A673 (cell line): ENCODE measurements at regions not wholly inside any gene's neighbourhood (a gene's known extent, or its start where the extent isn't known, plus 50 kb on each side); places are given as distances from the start of the nearest gene placed in this dataset.
"Not testable (repeated sequence)": the region's sequence is repeated elsewhere in the genome, so short reads cannot be mapped to it uniquely, and the experiment has no call there.

Source experiments
- BruUV-seq: library from RNA; stranded (reverse); fragments of 400-500 nt; replicated peaks from 2 replicates; lab custom pipeline; 2021; lab: Mats Ljungman, UMichigan
- CTCF ChIA-PET: fragments of 300-600 bp; sonication (Branson Sonifier 250); formaldehyde crosslinking; loops from one replicate; lab custom pipeline; 2022; ENCODE audit warnings: antibody characterized with exemption; lab: Charles Lee
- POLR2A ChIA-PET: fragments of 300-600 bp; sonication (Branson Sonifier 250); formaldehyde crosslinking; loops from one replicate; lab custom pipeline; 2022; ENCODE audit warnings: antibody characterized with exemption; ENCODE audit not compliant: low non-redundant PET; lab: Charles Lee
- DNase-seq: peaks from one replicate; pipeline ENCODE4 v3.0.0-alpha.2; 2015; ENCODE audit warnings: low spot score
- H3K27ac ChIP-seq: fragments of 200-600 bp; sonication (generic); 2 replicates; pipeline ENCODE4 v1.5.1; 2016; ENCODE audit warnings: mixed run types, low read depth, mild to moderate bottlenecking, mixed read lengths, antibody characterized with exemption, low read length; ENCODE audit not compliant: poor library complexity, severe bottlenecking
- H3K27me3 ChIP-seq: fragments of 200-600 bp; sonication (generic); replicated peaks from 2 replicates; pipeline ENCODE4 v1.6.1; 2017; ENCODE audit warnings: mixed run types, low read depth, mild to moderate bottlenecking, mixed read lengths, antibody characterized with exemption, low read length; ENCODE audit not compliant: insufficient read depth, poor library complexity
- H3K36me3 ChIP-seq: fragments of 200-600 bp; sonication (generic); 2 replicates; pipeline ENCODE4 v1.6.1; 2016; ENCODE audit warnings: mixed run types, mild to moderate bottlenecking, mixed read lengths, antibody characterized with exemption, low read length; ENCODE audit not compliant: insufficient read depth, poor library complexity, severe bottlenecking
- H3K4me1 ChIP-seq: fragments of 200-600 bp; sonication (generic); 2 replicates; pipeline ENCODE4 v1.6.1; 2017; ENCODE audit warnings: mixed run types, mild to moderate bottlenecking, mixed read lengths, antibody characterized with exemption, low read length; ENCODE audit not compliant: insufficient read depth, poor library complexity, severe bottlenecking
- H3K4me3 ChIP-seq: fragments of 200-600 bp; sonication (generic); 2 replicates; pipeline ENCODE4 v1.5.1; 2016; ENCODE audit warnings: low read depth, mixed run types, mild to moderate bottlenecking, mixed read lengths, low read length; ENCODE audit not compliant: poor library complexity, severe bottlenecking
- H3K9me3 ChIP-seq: fragments of 200-600 bp; sonication (generic); 2 replicates; pipeline ENCODE4 v1.6.1; 2016; ENCODE audit warnings: mixed run types, low read depth, mild to moderate bottlenecking, mixed read lengths, antibody characterized with exemption, low read length; ENCODE audit not compliant: poor library complexity, severe bottlenecking
- EZH2 ChIP-seq: fragments of 200-600 bp; sonication (generic); IDR thresholded peaks from 2 replicates; pipeline ENCODE4 v1.6.1; 2017; ENCODE audit warnings: borderline replicate concordance, low read depth, mild to moderate bottlenecking, mixed read lengths, antibody characterized with exemption, low read length; ENCODE audit not compliant: poor library complexity, severe bottlenecking
- intact Hi-C: fragments of 100-400 bp; cut with micrococcal nuclease; formaldehyde crosslinking; loops from one replicate; pipeline ENCODE4 v1.10.0; 2022; ENCODE audit not compliant: unreplicated experiment
- TF ChIP-seq, protein P1 (sequence below): fragments of 300-800, 200-600 bp; sonication (generic); conservative IDR thresholded peaks from 2 replicates; pipeline ENCODE4 v1.5.1; 2017; ENCODE audit warnings: low read depth, mild to moderate bottlenecking, antibody characterized with exemption, low read length, moderate library complexity, mixed read lengths

DNA sequence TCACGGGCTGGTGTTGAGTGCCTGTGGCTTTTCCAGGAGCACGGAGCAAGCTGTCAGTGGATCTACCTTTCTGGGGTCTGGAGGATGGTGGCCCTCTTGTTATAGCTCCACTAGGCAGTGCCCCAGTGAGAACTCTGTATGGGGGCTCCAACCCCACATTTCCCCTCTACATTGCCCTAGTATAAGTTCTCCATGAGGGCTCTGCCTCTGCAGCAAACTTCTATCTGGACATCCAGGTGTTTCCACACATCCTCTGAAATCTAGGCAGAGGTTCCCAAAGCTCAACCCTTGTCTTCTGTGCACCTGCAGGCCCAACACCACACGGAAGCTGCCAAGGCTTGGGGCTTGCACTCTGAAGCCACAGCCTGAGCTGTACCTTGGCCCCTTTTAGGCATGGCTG, 157.3 kb downstream of the MRPL39 start:
- no peak overlapping the region for H3K4me3 ChIP-seq
- BruUV-seq: no TSS peak
- H3K27ac ChIP-seq: no peak overlapping the region
- H3K4me1 ChIP-seq: no peaks in the 10 kb centered on the region
- no peak for TF ChIP-seq EZH2
- TF ChIP-seq, protein P1, sequence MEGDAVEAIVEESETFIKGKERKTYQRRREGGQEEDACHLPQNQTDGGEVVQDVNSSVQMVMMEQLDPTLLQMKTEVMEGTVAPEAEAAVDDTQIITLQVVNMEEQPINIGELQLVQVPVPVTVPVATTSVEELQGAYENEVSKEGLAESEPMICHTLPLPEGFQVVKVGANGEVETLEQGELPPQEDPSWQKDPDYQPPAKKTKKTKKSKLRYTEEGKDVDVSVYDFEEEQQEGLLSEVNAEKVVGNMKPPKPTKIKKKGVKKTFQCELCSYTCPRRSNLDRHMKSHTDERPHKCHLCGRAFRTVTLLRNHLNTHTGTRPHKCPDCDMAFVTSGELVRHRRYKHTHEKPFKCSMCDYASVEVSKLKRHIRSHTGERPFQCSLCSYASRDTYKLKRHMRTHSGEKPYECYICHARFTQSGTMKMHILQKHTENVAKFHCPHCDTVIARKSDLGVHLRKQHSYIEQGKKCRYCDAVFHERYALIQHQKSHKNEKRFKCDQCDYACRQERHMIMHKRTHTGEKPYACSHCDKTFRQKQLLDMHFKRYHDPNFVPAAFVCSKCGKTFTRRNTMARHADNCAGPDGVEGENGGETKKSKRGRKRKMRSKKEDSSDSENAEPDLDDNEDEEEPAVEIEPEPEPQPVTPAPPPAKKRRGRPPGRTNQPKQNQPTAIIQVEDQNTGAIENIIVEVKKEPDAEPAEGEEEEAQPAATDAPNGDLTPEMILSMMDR: no peak
- no peaks in the 10 kb centered on the region for H3K27me3 ChIP-seq
- H3K36me3 ChIP-seq: no peaks in the 10 kb centered on the region
- no peak for DNase-seq
- ChIA-PET CTCF (no interaction called here), POLR2A (no interaction called here)
- H3K9me3 ChIP-seq: no peaks in the 10 kb centered on the region
- intact Hi-C loops: no loop called here

DNA sequence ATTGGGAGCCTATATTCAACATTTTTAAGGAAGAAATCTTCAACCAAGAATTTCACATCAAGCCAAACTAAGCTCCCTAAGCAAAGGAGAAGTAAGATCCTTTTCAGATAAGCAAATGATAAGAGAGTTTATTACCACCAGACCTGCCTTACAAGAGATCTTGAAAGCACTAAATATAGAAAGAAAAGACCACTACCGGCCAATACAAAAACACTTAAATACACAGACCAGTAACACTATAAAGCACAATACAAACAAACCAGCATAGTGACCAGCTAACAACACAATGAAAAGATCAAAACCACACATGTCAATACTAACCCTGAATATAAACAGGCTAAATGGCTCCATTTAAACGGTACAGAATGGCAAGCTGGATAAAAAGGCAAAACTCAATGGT, 165.4 kb downstream of the MRPL39 start:
- intact Hi-C loops: no loop called here
- ChIA-PET POLR2A (no interaction called here), CTCF (no interaction called here)
- no peak for DNase-seq
- BruUV-seq: no TSS peak
- Histone ChIP-seq H3K9me3 (no peaks in the 10 kb centered on the region), H3K36me3 (no peaks in the 10 kb centered on the region), H3K27ac (no peak overlapping the region), H3K4me1 (no peaks in the 10 kb centered on the region), H3K27me3 (no peaks in the 10 kb centered on the region), H3K4me3 (no peak overlapping the region)
- TF ChIP-seq, protein P1: no peak
- TF ChIP-seq EZH2: no peak

DNA sequence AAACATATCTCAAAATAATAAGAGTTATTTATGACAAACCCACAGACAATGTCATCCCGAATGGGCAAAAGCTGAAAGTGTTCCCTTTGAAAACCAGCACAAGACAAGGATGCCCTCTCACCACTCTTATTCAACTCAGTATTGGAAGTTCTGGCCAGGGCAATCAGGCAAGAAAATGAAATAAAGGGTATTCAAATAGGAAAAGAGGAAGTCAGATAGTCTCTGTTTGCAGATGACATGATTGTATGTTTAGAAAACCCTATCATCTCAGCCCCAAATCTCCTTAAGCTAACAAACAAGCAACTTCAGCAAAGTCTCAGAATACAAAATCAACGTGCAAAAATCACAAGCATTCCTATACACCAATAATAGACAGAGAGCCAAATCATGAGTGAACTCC, 169.8 kb downstream of the MRPL39 start:
- intact Hi-C loops, H3K4me1 ChIP-seq, H3K36me3 ChIP-seq, H3K9me3 ChIP-seq, CTCF ChIA-PET, H3K27me3 ChIP-seq, H3K27ac ChIP-seq, POLR2A ChIA-PET, BruUV-seq, DNase-seq, H3K4me3 ChIP-seq: not testable (repeated sequence)

DNA sequence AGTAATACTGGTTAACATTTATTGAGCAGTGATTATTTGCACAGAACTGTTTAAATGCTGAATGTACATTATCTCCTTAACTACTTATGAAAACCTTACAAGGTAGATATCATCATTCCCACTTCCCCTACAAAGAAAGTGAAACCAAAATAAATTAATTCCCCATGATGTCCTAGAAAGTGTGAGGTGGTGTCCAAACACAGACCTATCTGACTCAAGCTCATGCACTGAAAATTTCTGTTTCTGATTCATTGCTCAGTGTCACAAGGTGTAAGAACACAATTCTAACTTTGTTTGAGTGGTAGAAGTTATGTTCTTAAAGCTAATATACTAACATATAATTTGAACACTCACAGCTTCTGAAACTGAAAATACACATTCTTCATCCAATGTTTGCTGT, 178.7 kb downstream of the MRPL39 start:
- no peak overlapping the region for H3K4me3 ChIP-seq
- CTCF ChIA-PET: no interaction called here
- no peaks in the 10 kb centered on the region for H3K9me3 ChIP-seq
- no peak for DNase-seq
- H3K36me3 ChIP-seq: no peaks in the 10 kb centered on the region
- no TSS peak for BruUV-seq
- POLR2A ChIA-PET: no interaction called here
- no peak for TF ChIP-seq EZH2
- TF ChIP-seq, protein P1: no peak
- H3K4me1 ChIP-seq: no peaks in the 10 kb centered on the region
- no peaks in the 10 kb centered on the region for H3K27me3 ChIP-seq
- intact Hi-C loops: no loop called here
- no peak overlapping the region for H3K27ac ChIP-seq
